NCI-H524 treated with DMSO at 0.1 percent for 48 hours (cell line): ENCODE measurements at regions not wholly inside any gene's neighbourhood (a gene's known extent, or its start where the extent isn't known, plus 50 kb on each side); places are given as distances from the start of the nearest gene placed in this dataset.

Experiments used
- DNase-seq: peaks from one replicate; lab custom pipeline; 2025; lab: John Stamatoyannopoulos, UW

- DNase-seq = no peak
These were observed 1336.0 kb upstream of the CDH8 start for GRCh38 chr16:63372283-63372682.

- no peak for DNase-seq
These were observed 1329.5 kb upstream of the CDH8 start for GRCh38 chr16:63365649-63366304.

- DNase-seq = no peak
These were observed 1327.5 kb upstream of the CDH8 start for GRCh38 chr16:63363738-63364137.

GRCh38 chr16:63361032-63361624 is 1324.9 kb upstream of the CDH8 start:
- peak; percentile 63 for DNase-seq

GRCh38 chr16:63349961-63350360 is 1313.7 kb upstream of the CDH8 start:
- DNase-seq = no peak

GRCh38 chr16:63346000-63346399 is 1309.8 kb upstream of the CDH8 start:
- no peak for DNase-seq

- no peak for DNase-seq
These were observed 1301.0 kb upstream of the CDH8 start for GRCh38 chr16:63337264-63337663.

GRCh38 chr16:63331111-63331510 is 1294.9 kb upstream of the CDH8 start:
- DNase-seq = no peak

GRCh38 chr16:63326736-63327339 is 1290.6 kb upstream of the CDH8 start:
- DNase-seq = no peak

- DNase-seq = no peak
These were observed 1287.8 kb upstream of the CDH8 start for GRCh38 chr16:63323722-63324705.

- DNase-seq = no peak
These were observed 1286.8 kb upstream of the CDH8 start for GRCh38 chr16:63323055-63323454.

- no peak for DNase-seq
These were observed 1279.0 kb upstream of the CDH8 start for GRCh38 chr16:63315229-63315628.

GRCh38 chr16:63312346-63312745 is 1276.1 kb upstream of the CDH8 start:
- DNase-seq = peak; percentile 93

- DNase-seq = no peak
These were observed 1275.1 kb upstream of the CDH8 start for GRCh38 chr16:63311313-63311712.

- DNase-seq = no peak
These were observed 1266.6 kb upstream of the CDH8 start for GRCh38 chr16:63302811-63303210.

- DNase-seq = no peak
These were observed 1265.1 kb upstream of the CDH8 start for GRCh38 chr16:63301349-63301748.

- no peak for DNase-seq
These were observed 1262.8 kb upstream of the CDH8 start for GRCh38 chr16:63298993-63299392.

- DNase-seq = no peak
These were observed 1255.8 kb upstream of the CDH8 start for GRCh38 chr16:63292036-63292435.

GRCh38 chr16:63289834-63290460 is 1253.7 kb upstream of the CDH8 start:
- peak; percentile 12 for DNase-seq

GRCh38 chr16:63287401-63287800 is 1251.2 kb upstream of the CDH8 start:
- no peak for DNase-seq

GRCh38 chr16:63283721-63284120 is 1247.5 kb upstream of the CDH8 start:
- no peak for DNase-seq

GRCh38 chr16:63244631-63245030 is 1208.4 kb upstream of the CDH8 start:
- DNase-seq = no peak
